Activated CD4-positive, alpha-beta memory T cell treated with anti-CD3 and anti-CD28 coated beads for 36 hours (primary cell): ENCODE measurements at regions not wholly inside any gene's neighbourhood (a gene's known extent, or its start where the extent isn't known, plus 50 kb on each side); places are given as distances from the start of the nearest gene placed in this dataset.
A peak's percentile ranks its signal among the peaks of the same experiment; 100 is the strongest.

ENCODE experiments used
- CTCF ChIA-PET: fragments of 350-600 bp; sonication (Branson Sonifier 250); formaldehyde crosslinking; loops from one replicate; lab custom pipeline; 2021; ENCODE audit warnings: antibody characterized with exemption, inconsistent platforms; lab: Charles Lee
- POLR2A ChIA-PET: fragments of 350-600 bp; sonication (Branson Sonifier 250); formaldehyde crosslinking; loops from one replicate; lab custom pipeline; 2021; ENCODE audit warnings: antibody characterized with exemption; lab: Charles Lee
- DNase-seq: peaks from one replicate; pipeline ENCODE4 v3.0.0-alpha.2; 2020
- H3K27ac Mint-ChIP-seq: one replicate; pipeline ENCODE4 v1.8.0; 2021; ENCODE audit warnings: mixed read lengths
- H3K27me3 Mint-ChIP-seq: one replicate; pipeline ENCODE4 v1.8.0; 2021; ENCODE audit warnings: mixed read lengths
- H3K36me3 Mint-ChIP-seq: one replicate; pipeline ENCODE4 v1.8.0; 2021; ENCODE audit warnings: mixed read lengths
- H3K4me1 Mint-ChIP-seq: one replicate; pipeline ENCODE4 v1.8.0; 2021; ENCODE audit warnings: low read depth, mixed read lengths
- H3K4me3 Mint-ChIP-seq: one replicate; pipeline ENCODE4 v1.8.0; 2021; ENCODE audit warnings: mild to moderate bottlenecking, mixed read lengths
- H3K9me3 Mint-ChIP-seq: one replicate; pipeline ENCODE4 v1.8.0; 2021; ENCODE audit warnings: mixed read lengths
- intact Hi-C: fragments of 100-400 bp; cut with micrococcal nuclease; formaldehyde crosslinking; loops from one replicate; pipeline ENCODE4 v1.15.1; 2023

DNA sequence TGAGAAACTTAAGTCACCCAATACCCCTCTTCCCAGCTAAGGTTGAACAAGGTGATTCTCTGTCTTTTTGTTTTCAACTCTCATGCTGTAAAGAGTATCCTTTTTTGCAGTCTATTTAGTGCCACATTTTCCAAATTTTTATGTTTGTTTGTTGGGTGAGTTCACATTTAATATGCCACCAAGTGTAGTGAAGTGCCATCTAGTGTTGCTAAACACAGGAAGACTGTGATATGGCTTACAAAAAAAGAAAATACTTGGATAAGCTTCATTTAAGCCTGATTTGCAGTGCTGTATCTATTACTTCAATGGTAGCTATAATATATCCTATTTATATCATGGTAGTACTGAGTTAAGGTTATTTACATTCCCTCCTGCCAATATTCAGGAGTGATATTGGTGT, 319.2 kb upstream of the CHORDC1 start:
- DNase-seq, result no peak
- ChIA-PET CTCF (no interaction called here), POLR2A (no interaction called here)
- Mint-ChIP-seq H3K4me3 (no peak overlapping the region), H3K36me3 (no peaks in the 10 kb centered on the region), H3K27ac (no peak overlapping the region), H3K4me1 (no peaks in the 10 kb centered on the region), H3K9me3 (no peaks in the 10 kb centered on the region), H3K27me3 (no peaks in the 10 kb centered on the region)
- intact Hi-C loops, result no loop called here

- Mint-ChIP-seq H3K27ac (no peak overlapping the region), H3K36me3 (no peaks in the 10 kb centered on the region), H3K4me1 (no peaks in the 10 kb centered on the region), H3K27me3 (no peaks in the 10 kb centered on the region), H3K9me3 (no peaks in the 10 kb centered on the region), H3K4me3 (no peak overlapping the region)
- CTCF ChIA-PET, result interaction anchor here (0.6 kb wide), 1 partner anchor 14 kb away, joined by 3 read pairs; no protein-coding TSS in a partner anchor
- intact Hi-C loops, result no loop called here
- no peak for DNase-seq
- POLR2A ChIA-PET, result interaction anchor here (0.6 kb wide), 1 partner anchor 11 kb away, joined by 3 read pairs; no protein-coding TSS in a partner anchor
Measured at GRCh38 chr11:90536301-90536700, 313.5 kb upstream of the CHORDC1 start.

DNA sequence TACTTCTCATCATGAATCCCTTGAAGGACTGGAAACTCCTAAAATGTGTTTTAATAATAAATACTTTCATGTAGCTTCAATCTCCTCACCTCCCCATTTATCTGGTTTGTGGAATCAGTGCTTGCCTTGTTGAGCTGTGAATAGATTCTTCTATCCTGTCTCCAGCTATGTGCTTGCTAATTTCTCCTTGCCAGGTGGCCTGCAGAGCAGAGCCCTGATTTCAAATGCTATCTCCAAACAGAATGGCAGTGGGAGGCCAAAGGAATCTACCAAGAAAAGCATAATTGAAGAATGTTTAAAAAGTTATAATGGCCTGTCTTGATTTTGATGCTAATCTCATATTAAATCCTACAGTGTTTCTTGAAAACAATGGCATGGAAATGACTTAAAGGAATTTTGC, 309.3 kb upstream of the CHORDC1 start:
- H3K9me3 Mint-ChIP-seq, result no peaks in the 10 kb centered on the region
- intact Hi-C loops, result no loop called here
- no peaks in the 10 kb centered on the region for H3K4me1 Mint-ChIP-seq
- ChIA-PET CTCF (no interaction called here), POLR2A (no interaction called here)
- H3K27me3 Mint-ChIP-seq, result no peaks in the 10 kb centered on the region
- DNase-seq, result no peak
- no peaks in the 10 kb centered on the region for H3K36me3 Mint-ChIP-seq
- H3K27ac Mint-ChIP-seq, result no peak overlapping the region
- no peak overlapping the region for H3K4me3 Mint-ChIP-seq

GRCh38 chr11:90531001-90531400, 308.2 kb upstream of the CHORDC1 start:
- ChIA-PET CTCF (no interaction called here), POLR2A (no interaction called here)
- intact Hi-C loops, result no loop called here
- Mint-ChIP-seq H3K36me3 (no peaks in the 10 kb centered on the region), H3K27ac (no peak overlapping the region), H3K4me1 (no peaks in the 10 kb centered on the region), H3K9me3 (no peaks in the 10 kb centered on the region), H3K4me3 (no peak overlapping the region), H3K27me3 (no peaks in the 10 kb centered on the region)
- no peak for DNase-seq

DNA sequence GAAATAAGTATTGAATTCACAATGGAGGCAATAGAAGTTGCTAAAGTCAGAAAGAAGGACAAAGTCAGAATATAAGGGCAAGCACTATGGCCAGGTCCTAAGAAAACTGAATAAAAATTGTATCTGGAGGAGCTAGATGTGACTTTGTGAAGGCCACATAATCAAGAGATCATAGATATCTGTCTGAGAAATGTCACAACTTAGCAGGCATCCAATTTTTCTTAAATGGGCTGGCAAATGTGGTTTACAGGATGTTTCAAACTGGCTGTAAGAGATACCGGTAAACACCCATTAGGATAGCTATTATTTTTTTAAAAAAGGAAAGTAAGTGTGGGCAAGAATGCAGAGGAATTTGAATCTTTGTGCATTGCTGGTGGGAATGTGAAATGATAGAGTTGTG, 303.1 kb upstream of the CHORDC1 start:
- DNase-seq, result no peak
- H3K4me1 Mint-ChIP-seq, result no peaks in the 10 kb centered on the region
- ChIA-PET POLR2A (no interaction called here), CTCF (no interaction called here)
- H3K36me3 Mint-ChIP-seq, result no peaks in the 10 kb centered on the region
- intact Hi-C loops, result no loop called here
- no peak overlapping the region for H3K4me3 Mint-ChIP-seq
- H3K27me3 Mint-ChIP-seq, result no peaks in the 10 kb centered on the region
- H3K9me3 Mint-ChIP-seq, result no peaks in the 10 kb centered on the region
- no peak overlapping the region for H3K27ac Mint-ChIP-seq

DNA sequence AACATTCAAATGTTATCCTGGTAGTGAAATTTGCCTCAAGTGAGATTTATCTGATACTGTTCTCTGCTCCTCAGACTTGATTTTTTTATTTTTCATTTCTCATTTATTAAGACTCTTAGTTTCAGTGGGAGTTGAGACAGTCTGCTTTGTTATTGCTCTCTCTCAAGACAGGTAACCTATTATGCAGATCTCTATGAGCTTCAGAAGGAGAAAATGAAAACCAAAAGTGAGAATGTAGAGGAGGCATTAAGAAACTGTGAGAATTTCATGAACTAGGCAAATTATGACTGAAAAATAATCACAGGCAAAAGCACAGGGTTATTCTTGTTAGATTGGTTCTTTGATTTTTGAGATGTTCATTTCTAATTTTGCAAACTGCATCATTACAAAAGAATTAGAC, 290.0 kb upstream of the CHORDC1 start:
- Mint-ChIP-seq H3K27me3 (no peaks in the 10 kb centered on the region), H3K36me3 (no peaks in the 10 kb centered on the region), H3K27ac (no peak overlapping the region), H3K4me1 (no peaks in the 10 kb centered on the region), H3K9me3 (no peaks in the 10 kb centered on the region), H3K4me3 (no peak overlapping the region)
- intact Hi-C loops, result no loop called here
- ChIA-PET POLR2A (no interaction called here), CTCF (no interaction called here)
- no peak for DNase-seq

DNA sequence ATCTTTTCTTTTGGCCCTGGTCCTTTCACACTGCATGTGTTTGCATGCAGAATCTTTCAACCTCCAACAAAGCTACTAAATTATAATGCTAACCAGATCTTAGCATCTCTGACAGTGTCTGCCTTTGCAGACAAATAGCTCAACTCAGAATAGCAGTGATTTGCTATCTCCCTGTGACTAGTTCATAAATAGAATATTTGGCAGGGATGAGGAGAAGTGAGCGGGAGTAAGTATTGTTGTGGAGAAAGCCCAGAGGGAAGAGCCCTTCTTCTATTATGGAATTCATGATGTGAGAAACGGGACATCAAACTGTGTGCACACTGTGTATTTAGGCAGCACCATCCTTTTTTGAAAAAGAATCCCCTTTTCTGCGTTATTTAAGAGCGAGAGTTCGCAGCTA, 288.0 kb upstream of the CHORDC1 start:
- Mint-ChIP-seq H3K4me3 (no peak overlapping the region), H3K9me3 (no peaks in the 10 kb centered on the region), H3K27me3 (no peaks in the 10 kb centered on the region), H3K27ac (no peak overlapping the region), H3K4me1 (no peaks in the 10 kb centered on the region), H3K36me3 (no peaks in the 10 kb centered on the region)
- ChIA-PET POLR2A (no interaction called here), CTCF (no interaction called here)
- intact Hi-C loops, result no loop called here
- no peak for DNase-seq

DNA sequence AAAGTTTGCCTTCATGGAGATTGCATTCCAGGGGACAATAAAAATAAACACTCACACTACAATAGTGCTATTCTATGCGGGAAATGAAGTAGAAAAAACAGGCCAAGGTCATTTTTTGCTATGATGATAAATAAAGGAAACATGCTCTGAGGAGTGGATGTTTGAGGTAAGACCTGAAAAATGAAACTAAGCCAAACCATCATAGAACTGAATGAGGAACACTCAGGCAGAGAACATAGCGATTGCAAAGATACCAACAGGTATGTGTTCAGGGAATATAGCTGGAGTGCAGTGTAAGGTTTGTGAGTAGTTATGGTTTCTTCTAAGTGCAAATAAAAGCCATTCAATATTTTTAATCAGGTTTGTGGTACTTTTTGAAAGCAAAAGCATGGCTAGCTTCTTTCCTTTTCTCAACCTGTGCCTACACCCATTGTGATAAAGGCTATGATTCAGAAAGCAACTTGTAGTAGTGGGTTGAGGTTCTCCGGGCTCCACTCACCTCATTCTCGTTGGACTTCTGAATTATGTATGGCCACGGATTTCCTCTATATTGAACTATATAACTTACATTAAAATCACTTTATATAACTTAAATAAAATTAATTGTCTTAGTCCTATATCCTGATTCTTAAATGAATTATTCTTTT, 278.2 kb upstream of the CHORDC1 start:
- no peak for DNase-seq
- no peaks in the 10 kb centered on the region for H3K4me1 Mint-ChIP-seq
- CTCF ChIA-PET, result no interaction called here
- H3K27me3 Mint-ChIP-seq, result peaks cover 1% of the 10 kb centered on the region
- POLR2A ChIA-PET, result no interaction called here
- intact Hi-C loops, result no loop called here
- H3K4me3 Mint-ChIP-seq, result no peak overlapping the region
- peaks cover 14% of the 10 kb centered on the region for H3K9me3 Mint-ChIP-seq
- H3K36me3 Mint-ChIP-seq, result peaks cover 2% of the 10 kb centered on the region
- no peak overlapping the region for H3K27ac Mint-ChIP-seq

- Mint-ChIP-seq H3K27me3 (peaks cover 1% of the 10 kb centered on the region), H3K9me3 (peaks cover 19% of the 10 kb centered on the region), H3K4me1 (no peaks in the 10 kb centered on the region), H3K4me3 (no peak overlapping the region), H3K27ac (no peak overlapping the region), H3K36me3 (peaks cover 2% of the 10 kb centered on the region)
- DNase-seq, result no peak
- intact Hi-C loops, result no loop called here
- CTCF ChIA-PET, result no interaction called here
- POLR2A ChIA-PET, result no interaction called here
Measured at GRCh38 chr11:90496722-90497121, 273.9 kb upstream of the CHORDC1 start.

DNA sequence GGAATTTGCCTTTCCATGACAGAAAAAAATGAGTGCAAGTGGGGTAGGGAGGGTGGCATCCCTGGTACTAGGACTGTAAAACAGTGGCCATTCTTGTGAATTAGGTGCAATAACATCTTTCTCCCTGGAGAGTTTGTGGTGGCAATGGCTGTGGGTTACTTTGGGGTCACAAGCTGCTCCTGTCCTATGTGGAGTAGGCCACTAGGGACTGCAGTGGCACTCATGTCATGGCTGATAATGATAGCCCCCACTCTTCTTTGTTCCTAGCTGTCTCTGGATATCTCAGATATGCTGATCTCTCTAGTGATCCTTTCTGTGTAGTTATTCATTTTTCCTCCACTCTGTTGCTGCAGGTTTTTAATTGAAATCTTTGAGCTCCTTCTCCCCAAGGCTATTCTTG, 270.5 kb upstream of the CHORDC1 start:
- Mint-ChIP-seq H3K27ac (no peak overlapping the region), H3K27me3 (peaks cover 1% of the 10 kb centered on the region), H3K36me3 (peaks cover 2% of the 10 kb centered on the region), H3K4me1 (no peaks in the 10 kb centered on the region), H3K4me3 (no peak overlapping the region), H3K9me3 (peaks cover 15% of the 10 kb centered on the region)
- ChIA-PET CTCF (no interaction called here), POLR2A (no interaction called here)
- intact Hi-C loops, result no loop called here
- no peak for DNase-seq

- Mint-ChIP-seq H3K4me1 (no peaks in the 10 kb centered on the region), H3K9me3 (peaks cover 5% of the 10 kb centered on the region), H3K27ac (no peak overlapping the region), H3K4me3 (no peak overlapping the region), H3K27me3 (no peaks in the 10 kb centered on the region), H3K36me3 (no peaks in the 10 kb centered on the region)
- ChIA-PET POLR2A (no interaction called here), CTCF (no interaction called here)
- intact Hi-C loops, result no loop called here
- DNase-seq, result no peak
Measured at GRCh38 chr11:90491466-90491865, 268.6 kb upstream of the CHORDC1 start.

GRCh38 chr11:90476442-90477007, 253.7 kb upstream of the CHORDC1 start:
- CTCF ChIA-PET, result no interaction called here
- Mint-ChIP-seq H3K36me3 (no peaks in the 10 kb centered on the region), H3K27me3 (no peaks in the 10 kb centered on the region), H3K4me3 (no peak overlapping the region), H3K9me3 (no peaks in the 10 kb centered on the region), H3K4me1 (no peaks in the 10 kb centered on the region), H3K27ac (no peak overlapping the region)
- DNase-seq, result peak; percentile 32
- POLR2A ChIA-PET, result no interaction called here
- intact Hi-C loops, result no loop called here

GRCh38 chr11:90468923-90469322, 246.1 kb upstream of the CHORDC1 start:
- intact Hi-C loops, result no loop called here
- no peaks in the 10 kb centered on the region for H3K4me1 Mint-ChIP-seq
- H3K27me3 Mint-ChIP-seq, result no peaks in the 10 kb centered on the region
- ChIA-PET POLR2A (no interaction called here), CTCF (no interaction called here)
- no peak for DNase-seq
- H3K9me3 Mint-ChIP-seq, result no peaks in the 10 kb centered on the region
- no peak overlapping the region for H3K4me3 Mint-ChIP-seq
- H3K36me3 Mint-ChIP-seq, result no peaks in the 10 kb centered on the region
- no peak overlapping the region for H3K27ac Mint-ChIP-seq
